B cell (primary cell): ENCODE measurements at regions not wholly inside any gene's neighbourhood (a gene's known extent, or its start where the extent isn't known, plus 50 kb on each side); places are given as distances from the start of the nearest gene placed in this dataset.

Experiments
- ATAC-seq: fragments of 200-7000 bp; cut with Tn5 transposase; one replicate; pipeline ENCODE4 v1.10.0; 2021; ENCODE audit warnings: low read depth, mild to moderate bottlenecking, moderate number of reproducible peaks, moderate library complexity
- CTCF ChIA-PET: fragments of 350-600 bp; sonication (Branson Sonifier 250); formaldehyde crosslinking; loops from one replicate; lab custom pipeline; 2021; ENCODE audit warnings: antibody characterized with exemption, inconsistent platforms; lab: Charles Lee
- POLR2A ChIA-PET: fragments of 350-600 bp; sonication (Branson Sonifier 250); formaldehyde crosslinking; loops from one replicate; lab custom pipeline; 2021; ENCODE audit warnings: antibody characterized with exemption; lab: Charles Lee
- DNase-seq: peaks from one replicate; pipeline ENCODE4 v3.0.0; 2013
- H2AFZ ChIP-seq: 2 replicates; pipeline ENCODE4 v1.6.1; 2012; ENCODE audit warnings: mild to moderate bottlenecking, low read depth, low read length; ENCODE audit not compliant: insufficient read depth, poor library complexity, severe bottlenecking
- H3K27ac ChIP-seq, 2 donors: 1 replicate in 1 of 2; 2 replicates in 1 of 2; pipeline ENCODE4 v1.5.1; 2012 to 2013; ENCODE audit warnings: low read length in 2 of 2, mild to moderate bottlenecking in 2 of 2, moderate library complexity in 1 of 2
- H3K27me3 ChIP-seq, 4 experiments: fragments of 200-600 bp in 1 of 4; sonication (generic) in 1 of 4; replicated peaks in 1 of 4; 1 replicate in 2 of 4; 2 replicates in 2 of 4; pipeline versions ENCODE4 v1.6.1 to v1.7.0; 2013 to 2016; ENCODE audit warnings: low read length in 3 of 4, mild to moderate bottlenecking in 2 of 4, mixed read lengths in 1 of 4, moderate library complexity in 1 of 4; ENCODE audit not compliant: insufficient read depth in 4 of 4, control insufficient read depth in 3 of 4; ENCODE audit errors: control extremely low read depth in 1 of 4
- H3K36me3 ChIP-seq, 2 experiments: replicated peaks in 1 of 2; 1 replicate in 1 of 2; 2 replicates in 1 of 2; pipeline versions ENCODE4 v1.6.1 to v1.7.1; 2013; ENCODE audit warnings: low read length in 1 of 2; ENCODE audit not compliant: insufficient read depth in 2 of 2, control insufficient read depth in 1 of 2; ENCODE audit errors: control extremely low read depth in 1 of 2, extremely low read depth in 1 of 2
- H3K4me1 ChIP-seq, 2 donors: fragments of 200-600 bp in 1 of 2; sonication (generic) in 1 of 2; 1 replicate in 1 of 2; 2 replicates in 1 of 2; pipeline versions ENCODE4 v1.5.1 to v1.6.1; 2013 to 2017; ENCODE audit warnings: low read length in 2 of 2; ENCODE audit not compliant: control insufficient read depth in 2 of 2, insufficient read depth in 2 of 2
- H3K4me2 ChIP-seq: replicated peaks from 2 replicates; pipeline ENCODE3; 2012; ENCODE audit warnings: mild to moderate bottlenecking, low read depth, low read length; ENCODE audit not compliant: poor library complexity, severe bottlenecking
- H3K4me3 ChIP-seq, 5 experiments: fragments of 200-600 bp in 1 of 5; sonication (generic) in 1 of 5; 1 replicate in 3 of 5; 2 replicates in 2 of 5; pipeline versions ENCODE4 v1.5.1 to v1.7.0; 2011 to 2016; ENCODE audit warnings: low read length in 4 of 5, mild to moderate bottlenecking in 4 of 5, low read depth in 2 of 5, control low read depth in 1 of 5, moderate library complexity in 1 of 5; ENCODE audit not compliant: insufficient read depth in 1 of 5; ENCODE audit errors: control extremely low read depth in 1 of 5, extremely low read depth in 1 of 5
- H3K79me2 ChIP-seq: fragments of 200-600 bp; sonication (generic); one replicate; pipeline ENCODE4 v1.6.0; 2016; ENCODE audit warnings: low read length; ENCODE audit not compliant: control insufficient read depth, insufficient read depth
- H3K9ac ChIP-seq: fragments of 200-600 bp; sonication (generic); 2 replicates; pipeline ENCODE4 v1.6.1; 2017; ENCODE audit warnings: mild to moderate bottlenecking, low read length, moderate library complexity
- H3K9me3 ChIP-seq, 3 donors: one replicate each; pipeline versions ENCODE4 v1.6.1 to v1.7.1; 2013; ENCODE audit warnings: low read length in 2 of 3; ENCODE audit not compliant: control insufficient read depth in 2 of 3, insufficient read depth in 1 of 3; ENCODE audit errors: control extremely low read depth in 1 of 3
- H4K20me1 ChIP-seq: 2 replicates; pipeline ENCODE4 v1.6.0; 2012; ENCODE audit warnings: mild to moderate bottlenecking, low read length; ENCODE audit not compliant: insufficient read depth, control insufficient read depth, poor library complexity, severe bottlenecking
- H3K27ac Mint-ChIP-seq: one replicate; pipeline ENCODE4 v1.8.0; 2021; ENCODE audit warnings: mixed read lengths
- H3K27me3 Mint-ChIP-seq: one replicate; pipeline ENCODE4 v1.8.0; 2021; ENCODE audit warnings: mixed read lengths
- H3K4me1 Mint-ChIP-seq: one replicate; pipeline ENCODE4 v1.8.0; 2021; ENCODE audit warnings: mixed read lengths
- H3K4me3 Mint-ChIP-seq: one replicate; pipeline ENCODE4 v1.8.0; 2021; ENCODE audit warnings: mixed read lengths
- H3K9me3 Mint-ChIP-seq: one replicate; pipeline ENCODE4 v1.8.0; 2022; ENCODE audit warnings: mixed read lengths; ENCODE audit not compliant: insufficient read depth
- CTCF ChIP-seq: fragments of 200-600 bp; IDR thresholded peaks from one replicate; pipeline ENCODE4 v1.8.0; 2022; ENCODE audit warnings: antibody characterized with exemption, mild to moderate bottlenecking
- EZH2 ChIP-seq: IDR thresholded peaks from 2 replicates; pipeline ENCODE4 v1.6.1; 2012; ENCODE audit warnings: borderline replicate concordance, low read depth, mild to moderate bottlenecking, moderate library complexity, low read length; ENCODE audit not compliant: insufficient read depth, poor library complexity, severe bottlenecking
- WGBS: methylation state at CpG from one replicate; pipeline ENCODE4 v1.1.5; 2013; ENCODE audit warnings: missing lambda C conversion rate; ENCODE audit not compliant: insufficient coverage; 5-methylcytosine and 5-hydroxymethylcytosine counted together
- intact Hi-C: fragments of 100-400 bp; cut with micrococcal nuclease; formaldehyde crosslinking; loops from one replicate; pipeline ENCODE4 v1.10.0; 2022

- no peak overlapping the region for H3K27ac ChIP-seq
- Mint-ChIP-seq H3K27me3 (no peaks in the 10 kb centered on the region), H3K27ac (no peak overlapping the region), H3K4me3 (no peak overlapping the region), H3K9me3 (peaks cover 7% of the 10 kb centered on the region), H3K4me1 (no peaks in the 10 kb centered on the region)
- H3K27me3 ChIP-seq = no peaks in the 10 kb centered on the region
- TF ChIP-seq CTCF (no peak), EZH2 (no peak)
- no peaks in the 10 kb centered on the region for H4K20me1 ChIP-seq
- H3K4me3 ChIP-seq = no peak overlapping the region
- no CpG with 5 or more reads among the region's 2 CpGs for WGBS
- intact Hi-C loops = no loop called here
- DNase-seq = no peak
- no peak overlapping the region for H3K9ac ChIP-seq
- POLR2A ChIA-PET = no interaction called here
- CTCF ChIA-PET = no interaction called here
- no peaks in the 10 kb centered on the region for H3K79me2 ChIP-seq
- no peaks in the 10 kb centered on the region for H3K4me1 ChIP-seq
- no peaks in the 10 kb centered on the region for H3K36me3 ChIP-seq
- no peaks in the 10 kb centered on the region for H3K9me3 ChIP-seq
- H2AFZ ChIP-seq = no peak overlapping the region
- no peak for ATAC-seq
- no peak overlapping the region for H3K4me2 ChIP-seq
Measured at GRCh38 chr13:64277097-64277496, 2861.4 kb upstream of the PCDH20 start.

GRCh38 chr13:64276232-64276631, 2860.6 kb upstream of the PCDH20 start:
- no peaks in the 10 kb centered on the region for H3K27me3 Mint-ChIP-seq
- intact Hi-C loops = no loop called here
- Histone ChIP-seq H3K36me3 (no peaks in the 10 kb centered on the region), H3K4me2 (no peak overlapping the region), H3K79me2 (no peaks in the 10 kb centered on the region), H4K20me1 (no peaks in the 10 kb centered on the region), H3K27me3 (no peaks in the 10 kb centered on the region), H3K9me3 (no peaks in the 10 kb centered on the region), H3K27ac (no peak overlapping the region), H3K4me1 (no peaks in the 10 kb centered on the region), H2AFZ (no peak overlapping the region), H3K9ac (no peak overlapping the region), H3K4me3 (no peak overlapping the region)
- ChIA-PET POLR2A (no interaction called here), CTCF (no interaction called here)
- WGBS = no CpG with 5 or more reads among the region's 2 CpGs
- H3K9me3 Mint-ChIP-seq = peaks cover 5% of the 10 kb centered on the region
- no peak for ATAC-seq
- TF ChIP-seq EZH2 (no peak), CTCF (no peak)
- no peak overlapping the region for H3K4me3 Mint-ChIP-seq
- H3K4me1 Mint-ChIP-seq = no peaks in the 10 kb centered on the region
- DNase-seq = no peak
- H3K27ac Mint-ChIP-seq = no peak overlapping the region
